ENCODE measurements at regions not wholly inside any gene's neighbourhood (a gene's known extent, or its start where the extent isn't known, plus 50 kb on each side); places are given as distances from the start of the nearest gene placed in this dataset.

- Histone ChIP-seq H3K79me2 (ENCODE audit: control insufficient read depth, insufficient read depth, low read length) (no peaks in the 10 kb centered on the region), H3K27me3 (ENCODE audit: control insufficient read depth in 2 of 2, insufficient read depth in 2 of 2, low read length in 2 of 2) (no peaks in the 10 kb centered on the region), H4K20me1 (replicated peaks; ENCODE audit: control insufficient read depth, extremely low read depth, insufficient read depth, low read length) (no peaks in the 10 kb centered on the region), H3K9me1 (replicated peaks; ENCODE audit: control insufficient read depth, extremely low read depth, insufficient read depth, low read length) (no peaks in the 10 kb centered on the region), H3K4me3 (replicated peaks in 1 of 3; ENCODE audit: insufficient read depth in 1 of 3, low read depth in 1 of 3, low read length in 3 of 3) (no peak overlapping the region), H3K4me1 (ENCODE audit: control insufficient read depth, extremely low read depth, insufficient read depth, low read length) (no peaks in the 10 kb centered on the region), H3K27ac (ENCODE audit: insufficient read depth, low read depth, low read length) (no peak overlapping the region), H3K9ac (replicated peaks; ENCODE audit: extremely low read depth, insufficient read depth, low read length) (no peak overlapping the region), H3K36me3 (ENCODE audit: control insufficient read depth in 2 of 2, extremely low read depth in 1 of 2, insufficient read depth in 2 of 2, low read length in 2 of 2) (no peaks in the 10 kb centered on the region), H2AFZ (ENCODE audit: low read depth, low read length) (no peak overlapping the region), H3K9me3 (replicated peaks; ENCODE audit: control insufficient read depth, insufficient read depth, low read length) (peaks cover 1% of the 10 kb centered on the region), H3K4me2 (ENCODE audit: insufficient read depth, low read length) (no peak overlapping the region)
- no peak for DNase-seq (ENCODE audit: low read depth, low spot score)
- no TSS peak for BruUV-seq (replicated peaks)
- dilution Hi-C loops (cut with MboI; ENCODE audit: extremely low pct_ligation_motif_present, low sequenced_read_pairs), result no loop called here
- ChIA-PET POLR2A (no interaction called here), CTCF (no interaction called here)
- intact Hi-C loops (cut with micrococcal nuclease), result no loop called here
- FAIRE-seq, result no peak
- TF ChIP-seq POLR2AphosphoS5 (IDR thresholded peaks at IDR 0.05; ENCODE audit: insufficient read depth, low read depth, low read length), result no peak
- no peak for TF ChIP-seq MYC (IDR thresholded peaks at IDR 0.05; ENCODE audit: low read depth, low read length)
- no peak for TF ChIP-seq EZH2 (IDR thresholded peaks at IDR 0.05; ENCODE audit: borderline replicate concordance, low read depth, low read length, severe bottlenecking)
- no peak for TF ChIP-seq MAX (IDR thresholded peaks at IDR 0.05; ENCODE audit: insufficient read depth, insufficient read length)
- TF ChIP-seq GATA2 (IDR thresholded peaks at IDR 0.05; ENCODE audit: insufficient read depth, insufficient read length, low read depth, low read length), result no peak
- no peak for TF ChIP-seq CTCF (IDR thresholded peaks at IDR 0.05; ENCODE audit: extremely low read depth in 1 of 2, insufficient read depth in 1 of 2, low read depth in 1 of 2, low read length in 2 of 2)
- TF ChIP-seq FOS (IDR thresholded peaks at IDR 0.05; ENCODE audit: borderline replicate concordance, insufficient read depth, low read length), result no peak
- no peak for TF ChIP-seq JUN (IDR thresholded peaks at IDR 0.05; ENCODE audit: borderline replicate concordance, insufficient read depth, insufficient read length, low read depth)
- no peak for TF ChIP-seq POLR2A (IDR thresholded peaks at IDR 0.05; ENCODE audit: low read depth, low read length)
Observed at GRCh38 chr14:98175436-98175835, 1096.6 kb downstream of the BCL11B start.
